Brain pericyte (primary cell): ENCODE measurements at regions not wholly inside any gene's neighbourhood (a gene's known extent, or its start where the extent isn't known, plus 50 kb on each side); places are given as distances from the start of the nearest gene placed in this dataset.
"Not testable (repeated sequence)": the region's sequence is repeated elsewhere in the genome, so short reads cannot be mapped to it uniquely, and the experiment has no call there.

ENCODE experiments used
- DNase-seq: peaks from one replicate; pipeline ENCODE4 v3.0.0-alpha.2; 2012; ENCODE audit warnings: low read depth, low spot score

GRCh38 chr19:13712767-13713201 is 51.5 kb upstream of the MRI1 start:
- DNase-seq, result no peak

- DNase-seq, result no peak
Observed at GRCh38 chr19:13707915-13708314, 56.4 kb upstream of the MRI1 start.

- DNase-seq, result no peak
Observed at GRCh38 chr19:13705928-13706447, 58.3 kb upstream of the MRI1 start.

GRCh38 chr19:13705201-13705600 is 59.1 kb upstream of the MRI1 start:
- DNase-seq, result no peak

- DNase-seq, result no peak
Observed at GRCh38 chr19:13701624-13702023, 62.7 kb upstream of the MRI1 start.

- no peak for DNase-seq
Observed at GRCh38 chr19:13700621-13701020, 63.7 kb upstream of the MRI1 start.

- DNase-seq, result no peak
Observed at GRCh38 chr19:13699786-13700185, 64.5 kb upstream of the MRI1 start.

- no peak for DNase-seq
Observed at GRCh38 chr19:13696839-13697238, 67.5 kb upstream of the MRI1 start.

GRCh38 chr19:13693889-13694288 is 70.4 kb upstream of the MRI1 start:
- DNase-seq, result no peak

GRCh38 chr19:13691569-13692435 is 72.5 kb upstream of the MRI1 start:
- DNase-seq, result no peak

- no peak for DNase-seq
Observed at GRCh38 chr19:13689085-13689484, 75.2 kb upstream of the MRI1 start.

- DNase-seq, result no peak
Observed at GRCh38 chr19:13684021-13684420, 80.3 kb upstream of the MRI1 start.

- no peak for DNase-seq
Observed at GRCh38 chr19:13681509-13681908, 82.8 kb upstream of the MRI1 start.

- DNase-seq, result not testable (repeated sequence)
Observed at GRCh38 chr19:13680708-13681360, 83.5 kb upstream of the MRI1 start.

- not testable (repeated sequence) for DNase-seq
Observed at GRCh38 chr19:13676967-13677366, 87.4 kb upstream of the MRI1 start.

GRCh38 chr19:13672480-13673175 is 91.7 kb upstream of the MRI1 start:
- DNase-seq, result not testable (repeated sequence)

GRCh38 chr19:13670846-13671245 is 93.5 kb upstream of the MRI1 start:
- no peak for DNase-seq

- DNase-seq, result no peak
Observed at GRCh38 chr19:13669780-13670355, 94.5 kb upstream of the MRI1 start.

GRCh38 chr19:13668964-13669363 is 95.4 kb upstream of the MRI1 start:
- DNase-seq, result no peak

- DNase-seq, result no peak
Observed at GRCh38 chr19:13666165-13666564, 98.2 kb upstream of the MRI1 start.

GRCh38 chr19:13665125-13665905 is 99.0 kb upstream of the MRI1 start:
- no peak for DNase-seq
